GM21528 (cell line): ENCODE measurements at regions not wholly inside any gene's neighbourhood (a gene's known extent, or its start where the extent isn't known, plus 50 kb on each side); places are given as distances from the start of the nearest gene placed in this dataset.

Source experiments
- ATAC-seq: cut with Tn5 transposase; IDR thresholded peaks from one replicate; pipeline ENCODE4 v1.9.1; 2021; ENCODE audit warnings: mild to moderate bottlenecking, moderate library complexity; ENCODE audit not compliant: unreplicated experiment, low FRiP score

- no peak for ATAC-seq
Observed at GRCh38 chr14:97329701-97330100, 532.5 kb downstream of the VRK1 start.

GRCh38 chr14:97331058-97331457 is 533.9 kb downstream of the VRK1 start:
- no peak for ATAC-seq

GRCh38 chr14:97331526-97331925 is 534.3 kb downstream of the VRK1 start:
- no peak for ATAC-seq

- ATAC-seq = no peak
Observed at GRCh38 chr14:97336179-97336578, 539.0 kb downstream of the VRK1 start.

- ATAC-seq = no peak
Observed at GRCh38 chr14:97336816-97337215, 539.6 kb downstream of the VRK1 start.

GRCh38 chr14:97337267-97337666 is 540.1 kb downstream of the VRK1 start:
- ATAC-seq = no peak

- ATAC-seq = no peak
Observed at GRCh38 chr14:97337670-97338069, 540.5 kb downstream of the VRK1 start.

GRCh38 chr14:97344666-97345065 is 547.5 kb downstream of the VRK1 start:
- ATAC-seq = no peak

- ATAC-seq = no peak
Observed at GRCh38 chr14:97346675-97347074, 549.5 kb downstream of the VRK1 start.

GRCh38 chr14:97349463-97349862 is 552.3 kb downstream of the VRK1 start:
- ATAC-seq = no peak

GRCh38 chr14:97349946-97350345 is 552.8 kb downstream of the VRK1 start:
- no peak for ATAC-seq

GRCh38 chr14:97350415-97350814 is 553.2 kb downstream of the VRK1 start:
- ATAC-seq = no peak

GRCh38 chr14:97350894-97351731 is 553.9 kb downstream of the VRK1 start:
- no peak for ATAC-seq

GRCh38 chr14:97353102-97353501 is 555.9 kb downstream of the VRK1 start:
- ATAC-seq = no peak

GRCh38 chr14:97354119-97354722 is 557.0 kb downstream of the VRK1 start:
- no peak for ATAC-seq

- ATAC-seq = no peak
Observed at GRCh38 chr14:97359341-97359740, 562.2 kb downstream of the VRK1 start.

- ATAC-seq = no peak
Observed at GRCh38 chr14:97361181-97361580, 564.0 kb downstream of the VRK1 start.

- no peak for ATAC-seq
Observed at GRCh38 chr14:97361958-97362357, 564.8 kb downstream of the VRK1 start.

GRCh38 chr14:97366400-97366799 is 569.2 kb downstream of the VRK1 start:
- ATAC-seq = no peak

GRCh38 chr14:97367278-97367677 is 570.1 kb downstream of the VRK1 start:
- no peak for ATAC-seq

GRCh38 chr14:97368049-97368448 is 570.9 kb downstream of the VRK1 start:
- no peak for ATAC-seq

GRCh38 chr14:97368900-97369564 is 571.9 kb downstream of the VRK1 start:
- ATAC-seq = no peak
